Putamen (tissue), 1 donor: ENCODE measurements at regions not wholly inside any gene's neighbourhood (a gene's known extent, or its start where the extent isn't known, plus 50 kb on each side); places are given as distances from the start of the nearest gene placed in this dataset.
A peak's percentile ranks its signal among the peaks of the same experiment; 100 is the strongest.

Experiments
- DNase-seq: peaks from one replicate; pipeline ENCODE4 v3.0.0-alpha.2; 2016; ENCODE audit warnings: low spot score

DNA sequence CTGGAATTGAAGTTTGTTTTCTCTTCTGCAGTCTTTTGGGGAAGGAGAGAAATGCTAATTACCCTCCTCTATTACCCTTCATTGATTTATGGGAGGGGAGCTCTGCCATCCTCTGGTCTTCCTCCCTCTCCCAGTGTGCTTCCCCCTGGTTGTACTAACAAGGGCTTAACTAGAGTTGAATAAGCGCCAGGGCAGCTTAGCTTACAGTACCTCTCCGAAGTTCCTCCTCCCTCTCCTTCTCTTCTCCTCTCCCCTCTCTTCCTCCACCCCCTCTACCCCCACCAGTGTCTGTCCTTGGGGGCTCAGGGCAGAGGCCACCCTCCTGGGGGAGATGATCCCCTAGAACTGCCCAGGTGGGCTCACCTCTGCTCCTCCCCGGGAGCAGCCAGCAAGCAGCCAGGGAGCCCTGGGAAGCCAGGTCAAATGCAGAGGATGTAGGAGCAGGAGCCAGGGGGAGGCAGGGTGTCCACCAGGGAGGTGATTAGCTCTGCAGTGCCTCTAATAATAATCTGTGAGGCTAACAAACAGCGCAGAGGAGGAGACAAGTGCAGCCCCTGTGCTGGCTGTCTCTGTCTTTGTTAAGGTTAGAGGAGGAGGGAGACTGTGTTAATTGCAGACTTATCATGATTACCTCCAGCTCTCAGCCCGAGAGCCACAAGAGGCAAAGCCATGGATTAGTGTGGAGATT lies 191.6 kb upstream of the CADM1 start:
- DNase-seq: no peak

DNA sequence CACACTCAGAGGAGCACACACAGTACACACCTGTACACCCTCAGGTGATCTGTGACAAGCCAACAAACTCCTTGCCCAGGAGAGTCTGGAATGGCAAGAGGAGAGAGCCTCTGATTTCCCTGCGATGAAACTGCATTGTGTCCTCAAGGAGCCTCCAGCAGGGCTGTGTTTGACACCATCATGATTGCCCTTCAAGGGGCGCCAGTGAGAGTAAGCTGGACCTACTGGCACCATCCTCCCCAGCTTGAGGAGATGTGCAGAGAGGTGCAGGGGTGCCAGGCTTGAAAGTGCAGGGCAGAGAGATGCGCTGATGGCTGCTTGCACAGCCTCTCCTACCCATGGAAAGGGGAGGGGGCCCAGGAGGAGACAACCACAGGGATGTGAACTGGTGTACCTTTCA lies 188.8 kb upstream of the CADM1 start:
- DNase-seq: no peak

GRCh38 chr11:115691030-115691429 lies 186.8 kb upstream of the CADM1 start:
- DNase-seq: no peak

GRCh38 chr11:115687934-115688333 lies 183.7 kb upstream of the CADM1 start:
- DNase-seq: no peak

GRCh38 chr11:115684699-115685098 lies 180.5 kb upstream of the CADM1 start:
- DNase-seq: no peak

DNA sequence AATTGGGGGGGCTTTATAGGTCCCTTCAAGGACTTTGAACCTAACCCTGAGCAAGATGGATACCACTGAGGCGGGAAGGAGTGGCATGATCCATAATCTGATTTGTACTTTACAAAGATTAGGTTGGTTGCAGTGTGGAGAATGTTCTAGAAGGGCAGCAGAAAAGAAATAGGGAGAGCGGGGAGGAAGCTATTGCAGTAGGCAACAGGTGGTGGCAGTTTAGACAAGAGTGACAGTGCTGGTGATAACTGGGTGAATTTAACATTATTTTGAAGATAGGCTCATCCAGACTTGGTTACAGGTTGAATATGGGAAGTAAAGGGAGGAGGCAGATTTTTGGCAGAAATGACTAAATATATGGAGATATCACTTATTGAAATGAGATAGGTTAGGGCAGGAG lies 179.9 kb upstream of the CADM1 start:
- no peak for DNase-seq

DNA sequence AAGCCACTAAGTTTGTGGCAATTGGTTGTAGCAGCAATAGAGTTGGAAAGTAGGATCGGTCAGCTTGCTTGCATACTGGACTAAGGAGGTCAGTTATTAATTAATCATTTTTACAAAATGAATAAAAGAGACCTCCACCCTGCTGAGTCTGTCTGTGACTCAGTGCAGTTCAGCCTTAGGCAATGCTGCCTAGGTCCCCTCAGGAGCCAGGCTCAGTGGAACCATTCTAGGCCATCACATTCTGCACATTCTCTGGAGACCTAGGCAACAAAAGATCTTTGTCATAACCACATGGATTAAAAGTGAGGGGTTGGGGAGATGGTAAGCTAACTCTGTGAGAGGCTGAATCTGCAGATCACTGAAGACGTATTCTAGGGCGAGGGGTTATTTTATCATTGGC lies 178.7 kb upstream of the CADM1 start:
- DNase-seq: no peak

DNA sequence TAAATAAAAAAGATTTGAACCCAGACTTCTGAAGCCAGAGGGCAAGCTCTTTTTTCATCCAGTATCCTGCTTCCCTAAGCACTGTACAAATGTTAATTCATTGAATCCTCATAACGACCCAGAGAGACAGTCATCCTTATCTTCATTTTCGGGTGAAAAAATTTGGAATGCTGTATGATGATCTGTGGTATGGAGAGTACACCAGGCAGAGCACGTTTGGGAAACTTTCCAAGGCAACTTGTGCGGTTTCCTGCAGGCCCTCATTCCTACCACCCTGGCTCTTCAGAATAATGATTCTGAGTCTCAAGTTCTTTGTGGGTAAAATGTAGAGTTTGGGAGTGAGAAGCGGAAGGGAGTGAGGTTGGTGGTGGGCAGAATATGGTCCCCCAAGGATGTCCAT lies 177.9 kb upstream of the CADM1 start:
- no peak for DNase-seq

GRCh38 chr11:115679945-115680344 lies 175.7 kb upstream of the CADM1 start:
- DNase-seq: no peak

- no peak for DNase-seq
These were observed 174.7 kb upstream of the CADM1 start for GRCh38 chr11:115678942-115679341.

DNA sequence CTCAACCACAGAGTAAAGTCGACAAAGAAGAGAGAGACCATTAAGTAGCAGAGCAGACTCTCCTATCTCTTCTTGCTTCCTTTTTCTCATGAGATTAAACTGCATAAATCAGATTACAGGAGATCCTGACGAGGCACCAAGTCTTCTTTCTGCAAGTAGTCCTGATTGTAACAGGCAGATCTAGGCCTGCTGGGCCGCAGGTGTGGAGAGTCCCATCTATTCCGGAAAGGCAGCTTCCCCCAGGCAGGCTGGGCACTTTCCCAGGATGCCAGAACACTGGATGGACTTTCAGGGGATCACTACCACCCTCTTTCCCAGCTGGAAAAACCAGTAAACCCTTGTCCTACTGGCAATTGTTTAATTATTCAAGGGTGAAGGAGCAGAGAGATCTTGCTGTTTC lies 173.0 kb upstream of the CADM1 start:
- DNase-seq: no peak

GRCh38 chr11:115676768-115677167 lies 172.6 kb upstream of the CADM1 start:
- DNase-seq: no peak

DNA sequence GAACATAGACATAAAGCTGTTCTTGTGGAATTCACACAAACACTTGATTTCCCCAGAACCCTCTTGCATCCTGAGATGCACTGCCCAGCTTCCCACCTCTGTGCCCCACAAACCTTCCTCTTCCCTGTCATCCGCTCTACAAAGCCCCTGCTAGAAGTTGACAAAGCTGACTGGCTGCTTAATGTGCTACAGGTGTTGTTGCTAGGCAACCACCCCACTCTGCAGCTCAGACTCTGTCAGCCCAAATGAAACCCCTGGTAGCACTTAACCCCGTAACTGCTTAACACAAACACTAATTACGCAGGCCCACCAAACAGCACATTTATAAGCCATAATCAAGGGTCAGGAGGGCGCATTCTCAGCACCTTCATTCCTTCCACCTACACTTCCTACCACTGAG lies 172.0 kb upstream of the CADM1 start:
- DNase-seq: no peak

DNA sequence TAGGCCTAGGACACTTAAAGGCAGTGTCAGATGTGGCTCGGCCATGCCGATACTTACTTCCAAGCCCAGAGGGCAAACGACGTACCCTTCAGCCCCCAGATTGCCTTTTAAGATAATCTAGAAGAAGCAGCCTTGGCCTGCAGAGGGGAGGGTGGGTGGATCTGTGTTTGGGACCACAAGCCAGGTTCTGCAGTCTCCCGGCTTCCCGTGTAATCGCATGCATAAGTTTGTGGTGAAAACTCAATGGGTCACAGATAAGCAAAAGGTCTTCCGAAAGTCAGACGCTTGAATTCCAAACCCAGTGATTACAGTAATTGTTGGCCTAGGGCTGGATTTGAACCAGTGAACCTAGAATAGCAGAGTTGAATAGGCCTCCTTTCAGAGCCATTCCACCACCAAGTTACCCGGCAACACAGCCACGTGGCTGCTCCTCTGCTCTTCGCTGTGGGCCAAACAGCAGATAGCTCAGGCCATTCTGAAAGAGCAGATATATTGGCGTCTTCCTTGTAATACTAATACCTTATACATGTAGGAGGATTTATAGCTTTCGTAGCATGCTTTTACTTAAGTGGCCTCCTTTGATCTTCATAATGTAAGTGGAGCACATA lies 170.8 kb upstream of the CADM1 start:
- DNase-seq: no peak

DNA sequence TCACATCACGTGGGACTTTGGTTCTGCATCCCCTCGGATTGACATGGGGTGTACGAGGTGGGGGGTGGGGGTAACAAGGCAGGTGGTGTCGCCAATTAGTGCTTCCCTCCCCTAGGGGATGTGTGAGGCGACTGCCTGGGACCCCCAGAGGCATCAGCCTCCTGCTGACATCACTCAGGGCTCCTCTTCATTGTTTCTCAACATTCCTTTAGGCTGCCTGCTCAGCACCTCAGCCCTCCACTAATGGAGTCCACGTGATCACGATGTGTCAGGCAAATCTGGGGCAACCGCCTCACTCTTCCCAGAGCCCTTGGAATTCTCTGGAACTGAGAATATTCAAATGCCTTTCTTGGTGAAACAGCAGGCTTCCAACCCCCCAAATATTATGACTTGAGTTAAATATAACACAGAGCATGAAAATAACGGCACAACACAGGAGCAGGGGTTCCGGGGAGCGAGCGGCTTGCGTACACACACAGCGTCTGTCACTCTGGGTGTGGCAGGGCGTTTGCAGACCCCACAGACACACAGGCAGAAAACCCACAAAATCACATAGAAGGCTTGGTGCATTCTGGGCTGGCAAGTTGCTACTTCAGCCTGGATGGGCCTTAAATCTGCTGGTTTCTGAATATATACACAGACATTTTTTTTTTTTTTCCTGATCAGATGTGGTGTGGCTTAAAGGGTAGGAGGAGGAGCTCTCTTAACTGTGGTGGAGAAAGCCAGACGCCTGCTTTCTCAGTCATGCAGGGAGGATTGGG lies 170.1 kb upstream of the CADM1 start:
- peak; percentile 53 for DNase-seq

DNA sequence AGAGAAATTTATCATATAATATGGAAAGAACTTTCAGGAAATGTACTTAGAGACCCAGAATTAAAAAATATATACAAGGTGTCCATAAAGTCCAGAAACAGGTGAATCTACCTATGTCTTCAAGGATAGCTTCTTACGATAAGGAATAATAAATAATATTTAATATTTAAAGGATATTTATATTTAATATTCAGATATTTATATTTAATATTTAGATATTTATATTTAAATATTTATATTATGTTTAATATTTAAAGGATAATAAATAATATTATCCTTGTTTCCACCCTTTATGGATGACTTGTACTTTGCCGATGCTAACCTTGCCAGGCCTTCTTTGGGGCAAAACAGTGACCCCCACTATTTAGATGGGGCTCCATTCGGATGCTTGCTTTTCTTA lies 169.5 kb upstream of the CADM1 start:
- no peak for DNase-seq

- DNase-seq: no peak
These were observed 168.8 kb upstream of the CADM1 start for GRCh38 chr11:115672999-115673411.

- DNase-seq: no peak
These were observed 168.2 kb upstream of the CADM1 start for GRCh38 chr11:115672412-115672811.

DNA sequence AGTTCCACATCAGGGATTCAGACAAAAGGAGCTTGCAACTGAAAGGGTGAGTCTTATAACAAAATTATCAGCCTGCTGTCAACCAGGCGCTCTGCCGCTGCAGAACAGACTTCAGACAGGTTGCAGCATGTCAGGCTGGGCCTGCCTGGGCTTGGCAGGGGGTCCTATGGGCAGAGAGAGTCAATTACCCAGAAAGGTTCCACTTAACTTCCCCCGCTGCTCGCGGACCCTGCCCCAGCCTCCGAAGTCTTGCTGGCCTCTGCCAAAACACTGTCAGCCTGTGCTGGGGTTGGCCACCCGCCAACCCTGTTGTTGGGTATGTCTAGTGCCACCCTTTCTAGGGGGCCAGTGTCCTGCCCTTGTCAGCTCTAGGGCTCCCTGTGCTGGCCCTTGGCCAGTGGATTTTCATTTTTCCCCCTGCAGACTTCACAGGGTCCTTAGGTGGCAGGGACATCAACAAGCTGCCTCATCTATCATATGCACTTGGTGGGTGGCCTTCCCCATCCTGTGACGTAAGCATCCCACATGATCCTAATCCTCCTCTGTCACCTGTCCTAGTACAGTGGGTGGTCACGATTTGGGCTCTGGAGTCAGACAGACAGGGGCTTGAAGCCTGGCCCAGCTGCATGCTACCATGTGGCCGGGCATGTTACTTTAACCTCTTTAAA lies 166.5 kb upstream of the CADM1 start:
- DNase-seq: no peak

DNA sequence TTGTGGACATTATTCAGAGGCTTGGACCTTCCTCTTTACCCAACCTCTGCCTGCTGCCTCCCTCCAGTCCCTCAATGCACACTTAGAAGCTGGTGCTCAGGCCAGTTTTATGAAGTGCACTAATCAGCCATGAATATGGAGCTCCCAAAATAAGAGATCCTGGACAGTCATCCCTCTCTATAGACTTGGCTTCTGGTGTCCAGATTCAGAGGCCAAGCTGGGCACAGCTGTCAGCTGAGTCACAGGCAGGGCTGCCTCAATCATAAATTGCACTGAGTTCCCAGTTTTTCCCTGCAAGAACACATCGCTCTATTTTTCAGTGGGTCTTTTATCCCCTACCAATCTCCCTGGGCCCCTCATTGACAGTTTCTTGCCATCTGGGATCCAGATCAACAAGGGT lies 161.7 kb upstream of the CADM1 start:
- DNase-seq: no peak

GRCh38 chr11:115665175-115665821 lies 161.1 kb upstream of the CADM1 start:
- DNase-seq: peak; percentile 32

- no peak for DNase-seq
These were observed 160.1 kb upstream of the CADM1 start for GRCh38 chr11:115664313-115664712.
